HEK293 (cell line): ENCODE measurements at regions not wholly inside any gene's neighbourhood (a gene's known extent, or its start where the extent isn't known, plus 50 kb on each side); places are given as distances from the start of the nearest gene placed in this dataset.

Source experiments
- CTCF ChIA-PET: fragments of 350-600 bp; formaldehyde crosslinking; extraction: SDS; loops from one replicate; lab custom pipeline; 2021; ENCODE audit warnings: antibody characterized with exemption; lab: Yijun Ruan, JAX
- POLR2A ChIA-PET: fragments of 300-600 bp; formaldehyde crosslinking; extraction: SDS; loops from one replicate; lab custom pipeline; 2020; ENCODE audit warnings: antibody characterized with exemption, inconsistent platforms; lab: Yijun Ruan, JAX
- H3K27ac ChIP-seq: fragments of 200-500 bp; sonication (Bioruptor generic); 2 replicates; pipeline ENCODE4 v1.5.1; 2014; ENCODE audit warnings: low read depth, low read length, control low read depth, inconsistent platforms; ENCODE audit errors: extremely low read depth
- H3K36me3 ChIP-seq, 2 experiments: fragments of 200-500 bp in 1 of 2; sonication (Bioruptor generic) in 1 of 2; 1 replicate in 1 of 2; 2 replicates in 1 of 2; pipeline ENCODE4 v1.5.1; 2014 to 2017; ENCODE audit warnings: inconsistent platforms in 2 of 2, low read length in 2 of 2; ENCODE audit not compliant: control insufficient read depth in 2 of 2, insufficient read depth in 1 of 2
- H3K4me1 ChIP-seq: fragments of 200-500 bp; sonication (Bioruptor generic); 2 replicates; pipeline ENCODE4 v1.5.1; 2014; ENCODE audit warnings: mild to moderate bottlenecking, low read length, inconsistent platforms; ENCODE audit not compliant: control insufficient read depth, insufficient read depth
- H3K4me3 ChIP-seq: 2 replicates; pipeline ENCODE4 v1.5.1; 2011; ENCODE audit warnings: low read depth, mild to moderate bottlenecking, control low read depth, low read length, moderate library complexity
- H3K9me3 ChIP-seq: fragments of 200-500 bp; sonication (Bioruptor generic); 2 replicates; pipeline ENCODE4 v1.5.1; 2014; ENCODE audit warnings: low read depth, low read length, inconsistent platforms; ENCODE audit not compliant: control insufficient read depth, insufficient read depth
- BCL6B ChIP-seq: fragments of 450-650 bp; formaldehyde crosslinking; IDR thresholded peaks from 2 replicates; pipeline ENCODE4 v1.5.1; 2017; ENCODE audit warnings: missing biosample characterization, missing genetic modification characterization
- GLI2 ChIP-seq: fragments of 450-650 bp; formaldehyde crosslinking; IDR thresholded peaks from 2 replicates; pipeline ENCODE4; 2017; ENCODE audit warnings: missing biosample characterization, missing genetic modification characterization, low read depth, borderline replicate concordance
- IKZF3 ChIP-seq: fragments of 450-650 bp; IDR thresholded peaks from 2 replicates; pipeline ENCODE4 v1.5.0; 2018; ENCODE audit warnings: missing biosample characterization, mild to moderate bottlenecking, missing genetic modification characterization, moderate library complexity
- KLF7 ChIP-seq: fragments of 450-650 bp; formaldehyde crosslinking; IDR thresholded peaks from 2 replicates; pipeline ENCODE4 v1.5.1; 2016; ENCODE audit warnings: missing biosample characterization, missing genetic modification characterization, borderline replicate concordance
- KLF8 ChIP-seq: fragments of 450-650 bp; formaldehyde crosslinking; IDR thresholded peaks from 2 replicates; pipeline ENCODE4 v1.5.1; 2016; ENCODE audit warnings: missing biosample characterization, missing genetic modification characterization
- MZF1 ChIP-seq: fragments of 450-650 bp; formaldehyde crosslinking; IDR thresholded peaks from 2 replicates; pipeline ENCODE4 v1.5.1; 2017; ENCODE audit warnings: missing biosample characterization, missing genetic modification characterization, borderline replicate concordance
- OSR2 ChIP-seq: fragments of 450-650 bp; formaldehyde crosslinking; IDR thresholded peaks from 2 replicates; pipeline ENCODE4 v1.5.1; 2016; ENCODE audit warnings: missing biosample characterization, missing genetic modification characterization
- OVOL3 ChIP-seq: fragments of 450-650 bp; formaldehyde crosslinking; IDR thresholded peaks from 2 replicates; pipeline ENCODE4 v1.5.1; 2016; ENCODE audit warnings: missing biosample characterization, missing genetic modification characterization
- ZBTB6 ChIP-seq: fragments of 450-650 bp; formaldehyde crosslinking; IDR thresholded peaks from 2 replicates; pipeline ENCODE4 v1.5.1; 2017; ENCODE audit warnings: missing biosample characterization, missing genetic modification characterization
- ZFP3 ChIP-seq: fragments of 450-650 bp; formaldehyde crosslinking; IDR thresholded peaks from 2 replicates; pipeline ENCODE4 v1.5.1; 2016; ENCODE audit warnings: low read depth, missing biosample characterization, missing genetic modification characterization
- ZFP69B ChIP-seq: fragments of 450-650 bp; formaldehyde crosslinking; IDR thresholded peaks from 2 replicates; pipeline ENCODE4 v1.5.1; 2016; ENCODE audit warnings: missing biosample characterization, missing genetic modification characterization
- ZNF140 ChIP-seq: fragments of 450-650 bp; formaldehyde crosslinking; IDR thresholded peaks from 2 replicates; pipeline ENCODE4 v1.5.1; 2016; ENCODE audit warnings: missing biosample characterization, missing genetic modification characterization
- ZNF202 ChIP-seq: fragments of 450-650 bp; formaldehyde crosslinking; IDR thresholded peaks from 2 replicates; pipeline ENCODE4 v1.5.1; 2016; ENCODE audit warnings: missing biosample characterization, missing genetic modification characterization, borderline replicate concordance
- ZNF239 ChIP-seq: fragments of 450-650 bp; formaldehyde crosslinking; IDR thresholded peaks from 2 replicates; pipeline ENCODE4 v1.5.1; 2016; ENCODE audit warnings: missing biosample characterization, missing genetic modification characterization
- ZNF266 ChIP-seq: fragments of 450-650 bp; formaldehyde crosslinking; IDR thresholded peaks from 2 replicates; pipeline ENCODE4 v1.5.1; 2016; ENCODE audit warnings: missing biosample characterization, missing genetic modification characterization, low read depth
- ZNF354C ChIP-seq: fragments of 450-650 bp; formaldehyde crosslinking; IDR thresholded peaks from 2 replicates; pipeline ENCODE4 v1.5.1; 2016; ENCODE audit warnings: missing biosample characterization, missing genetic modification characterization, low read depth, borderline replicate concordance
- ZNF37A ChIP-seq: fragments of 450-650 bp; IDR thresholded peaks from 2 replicates; pipeline ENCODE4 v1.5.1; 2018; ENCODE audit warnings: missing biosample characterization, missing genetic modification characterization
- ZNF548 ChIP-seq: fragments of 450-650 bp; formaldehyde crosslinking; IDR thresholded peaks from 2 replicates; pipeline ENCODE4 v1.5.1; 2016; ENCODE audit warnings: missing biosample characterization, missing genetic modification characterization
- ZNF610 ChIP-seq: fragments of 450-650 bp; formaldehyde crosslinking; IDR thresholded peaks from 2 replicates; pipeline ENCODE4 v1.5.1; 2016; ENCODE audit warnings: missing biosample characterization, missing genetic modification characterization, borderline replicate concordance
- ZNF677 ChIP-seq: fragments of 450-650 bp; IDR thresholded peaks from 2 replicates; pipeline ENCODE4 v1.5.0; 2018; ENCODE audit warnings: missing biosample characterization, mild to moderate bottlenecking, missing genetic modification characterization, moderate library complexity
- ZNF777 ChIP-seq: fragments of 450-650 bp; formaldehyde crosslinking; IDR thresholded peaks from 2 replicates; pipeline ENCODE4 v1.5.1; 2017; ENCODE audit warnings: missing biosample characterization, missing genetic modification characterization, borderline replicate concordance
- TF ChIP-seq, protein P1 (sequence below): fragments of 450-650 bp; formaldehyde crosslinking; IDR thresholded peaks from 2 replicates; pipeline ENCODE4 v1.5.1; 2016; ENCODE audit warnings: missing biosample characterization, missing genetic modification characterization, borderline replicate concordance
- TF ChIP-seq, protein P2 (sequence below): fragments of 450-650 bp; formaldehyde crosslinking; IDR thresholded peaks from 2 replicates; pipeline ENCODE4 v1.5.1; 2016; ENCODE audit warnings: missing biosample characterization, missing genetic modification characterization

DNA sequence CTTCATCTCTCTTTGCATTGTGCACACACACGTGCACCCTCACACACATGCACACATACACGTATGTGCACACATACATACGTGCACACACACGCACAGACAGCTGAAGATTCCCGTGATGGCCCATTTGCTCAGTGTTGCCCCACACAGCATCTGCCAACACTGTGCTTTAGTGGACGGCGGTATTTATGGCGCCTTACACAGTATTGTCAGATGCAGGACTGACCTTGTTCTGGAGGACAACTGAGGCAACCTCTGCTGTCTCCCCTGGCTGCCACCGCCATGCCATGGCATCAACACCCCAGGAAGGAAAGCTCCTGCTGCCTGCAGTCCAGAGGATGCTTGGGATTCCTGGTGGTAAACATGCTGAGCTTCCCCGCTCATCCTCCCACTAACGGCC lies 316.4 kb downstream of the TEX29 start (continued):
- TF ChIP-seq, protein P1, sequence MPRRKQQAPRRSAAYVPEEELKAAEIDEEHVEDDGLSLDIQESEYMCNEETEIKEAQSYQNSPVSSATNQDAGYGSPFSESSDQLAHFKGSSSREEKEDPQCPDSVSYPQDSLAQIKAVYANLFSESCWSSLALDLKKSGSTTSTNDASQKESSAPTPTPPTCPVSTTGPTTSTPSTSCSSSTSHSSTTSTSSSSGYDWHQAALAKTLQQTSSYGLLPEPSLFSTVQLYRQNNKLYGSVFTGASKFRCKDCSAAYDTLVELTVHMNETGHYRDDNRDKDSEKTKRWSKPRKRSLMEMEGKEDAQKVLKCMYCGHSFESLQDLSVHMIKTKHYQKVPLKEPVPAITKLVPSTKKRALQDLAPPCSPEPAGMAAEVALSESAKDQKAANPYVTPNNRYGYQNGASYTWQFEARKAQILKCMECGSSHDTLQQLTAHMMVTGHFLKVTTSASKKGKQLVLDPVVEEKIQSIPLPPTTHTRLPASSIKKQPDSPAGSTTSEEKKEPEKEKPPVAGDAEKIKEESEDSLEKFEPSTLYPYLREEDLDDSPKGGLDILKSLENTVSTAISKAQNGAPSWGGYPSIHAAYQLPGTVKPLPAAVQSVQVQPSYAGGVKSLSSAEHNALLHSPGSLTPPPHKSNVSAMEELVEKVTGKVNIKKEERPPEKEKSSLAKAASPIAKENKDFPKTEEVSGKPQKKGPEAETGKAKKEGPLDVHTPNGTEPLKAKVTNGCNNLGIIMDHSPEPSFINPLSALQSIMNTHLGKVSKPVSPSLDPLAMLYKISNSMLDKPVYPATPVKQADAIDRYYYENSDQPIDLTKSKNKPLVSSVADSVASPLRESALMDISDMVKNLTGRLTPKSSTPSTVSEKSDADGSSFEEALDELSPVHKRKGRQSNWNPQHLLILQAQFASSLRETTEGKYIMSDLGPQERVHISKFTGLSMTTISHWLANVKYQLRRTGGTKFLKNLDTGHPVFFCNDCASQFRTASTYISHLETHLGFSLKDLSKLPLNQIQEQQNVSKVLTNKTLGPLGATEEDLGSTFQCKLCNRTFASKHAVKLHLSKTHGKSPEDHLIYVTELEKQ (tag by site-specific recombination), result no peak
- TF ChIP-seq BCL6B (tag by site-specific recombination) (no peak), ZNF677 (tag by site-specific recombination) (no peak), MZF1 (no peak), ZNF239 (tag by site-specific recombination) (no peak), KLF7 (tag by site-specific recombination) (no peak)
- TF ChIP-seq, all 188 proteins: peak for 0

DNA sequence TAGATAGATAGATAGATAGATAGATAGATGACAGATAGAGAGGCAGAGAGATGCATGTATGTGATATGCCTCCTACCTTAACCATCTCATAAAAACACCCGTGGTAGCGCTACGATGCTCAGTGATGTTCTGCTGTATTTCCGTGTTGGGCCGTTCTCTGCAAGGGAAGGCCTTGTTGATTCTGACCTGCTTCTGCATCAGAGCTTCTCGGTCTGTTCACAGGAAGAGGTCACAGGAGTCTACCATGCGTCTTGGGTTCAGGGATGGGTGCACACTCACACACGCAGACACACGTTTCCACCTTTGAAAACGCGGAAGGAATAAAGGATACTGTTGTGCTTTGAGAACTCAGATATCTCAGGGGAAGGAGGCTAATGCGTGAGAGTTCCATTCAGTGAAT lies 316.9 kb downstream of the TEX29 start:
- CTCF ChIA-PET, result no interaction called here
- Histone ChIP-seq H3K4me3 (no peak overlapping the region), H3K9me3 (no peaks in the 10 kb centered on the region), H3K27ac (no peak overlapping the region), H3K36me3 (no peaks in the 10 kb centered on the region), H3K4me1 (no peaks in the 10 kb centered on the region)
- TF ChIP-seq ZNF610 (tag by site-specific recombination) (no peak), ZFP3 (tag by site-specific recombination) (no peak), OVOL3 (tag by site-specific recombination) (no peak), ZFP69B (no peak), ZNF202 (no peak), ZNF548 (tag by site-specific recombination) (no peak), ZNF37A (tag by site-specific recombination) (no peak), ZNF354C (tag by site-specific recombination) (no peak), IKZF3 (tag by site-specific recombination) (no peak), OSR2 (tag by site-specific recombination) (no peak), ZNF140 (tag by site-specific recombination) (no peak), GLI2 (no peak), ZNF777 (no peak), ZNF266 (tag by site-specific recombination) (no peak), ZBTB6 (tag by site-specific recombination) (no peak), KLF8 (no peak)
- TF ChIP-seq, protein P1 (tag by site-specific recombination), result no peak
- TF ChIP-seq, protein P2, sequence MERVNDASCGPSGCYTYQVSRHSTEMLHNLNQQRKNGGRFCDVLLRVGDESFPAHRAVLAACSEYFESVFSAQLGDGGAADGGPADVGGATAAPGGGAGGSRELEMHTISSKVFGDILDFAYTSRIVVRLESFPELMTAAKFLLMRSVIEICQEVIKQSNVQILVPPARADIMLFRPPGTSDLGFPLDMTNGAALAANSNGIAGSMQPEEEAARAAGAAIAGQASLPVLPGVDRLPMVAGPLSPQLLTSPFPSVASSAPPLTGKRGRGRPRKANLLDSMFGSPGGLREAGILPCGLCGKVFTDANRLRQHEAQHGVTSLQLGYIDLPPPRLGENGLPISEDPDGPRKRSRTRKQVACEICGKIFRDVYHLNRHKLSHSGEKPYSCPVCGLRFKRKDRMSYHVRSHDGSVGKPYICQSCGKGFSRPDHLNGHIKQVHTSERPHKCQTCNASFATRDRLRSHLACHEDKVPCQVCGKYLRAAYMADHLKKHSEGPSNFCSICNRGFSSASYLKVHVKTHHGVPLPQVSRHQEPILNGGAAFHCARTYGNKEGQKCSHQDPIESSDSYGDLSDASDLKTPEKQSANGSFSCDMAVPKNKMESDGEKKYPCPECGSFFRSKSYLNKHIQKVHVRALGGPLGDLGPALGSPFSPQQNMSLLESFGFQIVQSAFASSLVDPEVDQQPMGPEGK (tag by site-specific recombination), result no peak
- POLR2A ChIA-PET, result no interaction called here
